Endothelial cell of umbilical vein (primary cell): ENCODE measurements at regions not wholly inside any gene's neighbourhood (a gene's known extent, or its start where the extent isn't known, plus 50 kb on each side); places are given as distances from the start of the nearest gene placed in this dataset.

Experiments used
- BruUV-seq: library from RNA; stranded (reverse); fragments of 400-500 nt; replicated peaks from 2 replicates; lab custom pipeline; 2021; lab: Mats Ljungman, UMichigan
- CTCF ChIA-PET: fragments of 300-600, 350-600 bp; sonication (Branson Sonifier 250); formaldehyde crosslinking; loops from one replicate; lab custom pipeline; 2021; ENCODE audit warnings: antibody characterized with exemption, inconsistent platforms; lab: Charles Lee
- POLR2A ChIA-PET: fragments of 300-600, 350-600 bp; sonication (Branson Sonifier 250); formaldehyde crosslinking; loops from one replicate; lab custom pipeline; 2021; ENCODE audit warnings: antibody characterized with exemption, inconsistent platforms; lab: Charles Lee
- DNase-seq: peaks from one replicate; pipeline ENCODE4 v3.0.0-alpha.2; 2011; ENCODE audit warnings: low read depth, low spot score
- FAIRE-seq: peaks from 2 replicates; lab custom pipeline; 2011; peaks lifted over from hg19 to GRCh38; lab: Jason Lieb, UNC
- H2AFZ ChIP-seq: 2 replicates; pipeline ENCODE4 v1.6.0; 2012; ENCODE audit warnings: low read depth, low read length, control low read depth, inconsistent platforms
- H3K27ac ChIP-seq: 2 replicates; pipeline ENCODE4 v1.5.1; 2011; ENCODE audit warnings: low read depth, mild to moderate bottlenecking, control low read depth, low read length, moderate library complexity; ENCODE audit not compliant: insufficient read depth
- H3K27me3 ChIP-seq, 2 experiments: 2 replicates each; pipeline versions ENCODE4 v1.6.0 to v1.6.1; 2011; ENCODE audit warnings: low read length in 2 of 2, mixed read lengths in 1 of 2; ENCODE audit not compliant: control insufficient read depth in 2 of 2, insufficient read depth in 2 of 2
- H3K36me3 ChIP-seq, 2 experiments: 2 replicates in 1 of 2; 3 replicates in 1 of 2; pipeline ENCODE4 v1.5.1; 2011; ENCODE audit warnings: low read length in 2 of 2, mild to moderate bottlenecking in 1 of 2, moderate library complexity in 1 of 2; ENCODE audit not compliant: control insufficient read depth in 2 of 2, insufficient read depth in 2 of 2; ENCODE audit errors: extremely low read depth in 1 of 2
- H3K4me1 ChIP-seq: 3 replicates; pipeline ENCODE4 v1.5.1; 2011; ENCODE audit warnings: mild to moderate bottlenecking, low read length; ENCODE audit not compliant: control insufficient read depth, insufficient read depth; ENCODE audit errors: extremely low read depth
- H3K4me2 ChIP-seq: 2 replicates; pipeline ENCODE4 v1.6.1; 2011; ENCODE audit warnings: low read length, control low read depth, mixed read lengths; ENCODE audit not compliant: insufficient read depth
- H3K4me3 ChIP-seq, 3 experiments: fragments of 200-600 bp in 1 of 3; sonication (generic), shearing (Covaris generic) in 1 of 3; replicated peaks in 1 of 3; 2 replicates each; pipeline ENCODE4 v1.5.1; 2011 to 2016; ENCODE audit warnings: control low read depth in 3 of 3, low read length in 3 of 3, mild to moderate bottlenecking in 2 of 3, inconsistent platforms in 1 of 3, low read depth in 1 of 3, moderate library complexity in 1 of 3; ENCODE audit not compliant: insufficient read depth in 1 of 3
- H3K79me2 ChIP-seq: 2 replicates; pipeline ENCODE4 v1.6.0; 2012; ENCODE audit warnings: low read length, inconsistent platforms; ENCODE audit not compliant: control insufficient read depth, insufficient read depth
- H3K9ac ChIP-seq: replicated peaks from 2 replicates; pipeline ENCODE3; 2011; ENCODE audit warnings: low read length, control low read depth; ENCODE audit not compliant: insufficient read depth; ENCODE audit errors: extremely low read depth
- H3K9me1 ChIP-seq: replicated peaks from 3 replicates; pipeline ENCODE4 v1.6.0; 2011; ENCODE audit warnings: mild to moderate bottlenecking, low read length; ENCODE audit not compliant: control insufficient read depth, insufficient read depth; ENCODE audit errors: extremely low read depth
- H3K9me3 ChIP-seq: replicated peaks from 2 replicates; pipeline ENCODE4 v1.5.1; 2012; ENCODE audit warnings: low read length, inconsistent platforms; ENCODE audit not compliant: control insufficient read depth, insufficient read depth
- H4K20me1 ChIP-seq: replicated peaks from 2 replicates; pipeline ENCODE3; 2011; ENCODE audit warnings: mild to moderate bottlenecking, low read length; ENCODE audit not compliant: control insufficient read depth, insufficient read depth; ENCODE audit errors: extremely low read depth
- CTCF ChIP-seq, 2 donors: IDR thresholded peaks; 1 replicate in 1 of 2; 2 replicates in 1 of 2; pipeline ENCODE4 v1.5.1; 2011; ENCODE audit warnings: low read length in 2 of 2, mild to moderate bottlenecking in 2 of 2, moderate library complexity in 2 of 2, control low read depth in 1 of 2, inconsistent platforms in 1 of 2, low read depth in 1 of 2; ENCODE audit not compliant: insufficient read depth in 1 of 2; ENCODE audit errors: extremely low read depth in 1 of 2
- EZH2 ChIP-seq: IDR thresholded peaks from 2 replicates; pipeline ENCODE4 v1.6.1; 2012; ENCODE audit warnings: borderline replicate concordance, low read depth, mild to moderate bottlenecking, moderate library complexity, low read length, inconsistent platforms; ENCODE audit not compliant: severe bottlenecking
- FOS ChIP-seq: IDR thresholded peaks from 2 replicates; pipeline ENCODE4 v1.6.1; 2011; ENCODE audit warnings: mild to moderate bottlenecking, low read length, moderate library complexity, borderline replicate concordance; ENCODE audit not compliant: insufficient read depth
- GATA2 ChIP-seq: IDR thresholded peaks from 2 replicates; pipeline ENCODE4 v1.7.0; 2011; ENCODE audit warnings: low read depth, mild to moderate bottlenecking, moderate library complexity, mixed read lengths, low read length; ENCODE audit not compliant: insufficient read length, insufficient read depth
- JUN ChIP-seq: IDR thresholded peaks from 2 replicates; pipeline ENCODE4 v1.6.1; 2011; ENCODE audit warnings: borderline replicate concordance, low read depth; ENCODE audit not compliant: insufficient read length, insufficient read depth
- MAX ChIP-seq: IDR thresholded peaks from 2 replicates; pipeline ENCODE4 v1.6.1; 2011; ENCODE audit not compliant: insufficient read depth, insufficient read length
- MYC ChIP-seq: IDR thresholded peaks from one replicate; pipeline ENCODE4 v1.6.1; 2011; ENCODE audit warnings: mild to moderate bottlenecking, low read depth, low read length
- POLR2A ChIP-seq: IDR thresholded peaks from 2 replicates; pipeline ENCODE4 v1.6.1; 2012; ENCODE audit warnings: low read depth, mild to moderate bottlenecking, control low read depth, low read length
- POLR2AphosphoS5 ChIP-seq: IDR thresholded peaks from 2 replicates; pipeline ENCODE4 v1.6.1; 2012; ENCODE audit warnings: low read depth, mild to moderate bottlenecking, control low read depth, low read length, moderate library complexity; ENCODE audit not compliant: insufficient read depth
- dilution Hi-C: fragments of 300-500 bp; cut with MboI; formaldehyde crosslinking; loops from one replicate; pipeline ENCODE4 v1.15.0; 2019; ENCODE audit warnings: low sequenced_read_pairs; ENCODE audit not compliant: extremely low pct_ligation_motif_present
- intact Hi-C: fragments of 100-400 bp; cut with micrococcal nuclease; formaldehyde crosslinking; loops from one replicate; pipeline ENCODE4 v1.10.0; 2022

- Histone ChIP-seq H3K9me1 (no peaks in the 10 kb centered on the region), H3K9ac (no peak overlapping the region), H3K9me3 (no peaks in the 10 kb centered on the region), H3K27me3 (no peaks in the 10 kb centered on the region), H3K79me2 (peaks cover 58% of the 10 kb centered on the region), H3K27ac (no peak overlapping the region), H3K4me3 (no peak overlapping the region), H4K20me1 (no peaks in the 10 kb centered on the region), H3K36me3 (peaks cover 13 to 47% of the 10 kb centered on the region in 2 experiments), H2AFZ (no peak overlapping the region), H3K4me1 (no peaks in the 10 kb centered on the region), H3K4me2 (no peak overlapping the region)
- FAIRE-seq = no peak
- no TSS peak for BruUV-seq
- intact Hi-C loops (no loop called here), dilution Hi-C loops (no loop called here)
- CTCF ChIA-PET = no interaction called here
- POLR2A ChIA-PET = no interaction called here
- TF ChIP-seq EZH2 = no peak
- no peak for TF ChIP-seq POLR2A
- DNase-seq = no peak
Measured at GRCh38 chr22:46099740-46100139, 50.6 kb upstream of the PPARA start.

GRCh38 chr22:46100401-46101105, 49.8 kb upstream of the PPARA start:
- no peaks in the 10 kb centered on the region for H3K4me1 ChIP-seq
- FAIRE-seq = no peak
- intact Hi-C loops = no loop called here

More at GRCh38 chr22:46100401-46101105, 49.8 kb upstream of the PPARA start:
- TF ChIP-seq EZH2 (no peak), POLR2A (no peak), MAX (no peak), MYC (no peak), GATA2 (no peak), FOS (no peak), POLR2AphosphoS5 (no peak), CTCF (IDR thresholded peaks at IDR 0.05; ENCODE audit: extremely low read depth in 1 of 2, insufficient read depth in 1 of 2, low read depth in 1 of 2, low read length in 2 of 2) (no peak), JUN (no peak)
- Histone ChIP-seq H3K27ac (no peak overlapping the region), H3K79me2 (peaks cover 54% of the 10 kb centered on the region), H3K9me1 (no peaks in the 10 kb centered on the region), H3K4me3 (no peak overlapping the region), H2AFZ (no peak overlapping the region), H3K4me2 (no peak overlapping the region), H3K27me3 (no peaks in the 10 kb centered on the region), H3K36me3 (peaks cover 15 to 51% of the 10 kb centered on the region in 2 experiments), H4K20me1 (no peaks in the 10 kb centered on the region), H3K9ac (no peak overlapping the region), H3K9me3 (no peaks in the 10 kb centered on the region)
- DNase-seq = no peak
- CTCF ChIA-PET = interaction anchor here (1.8 kb wide), 1 partner anchor 94 kb away, joined by 4 read pairs; no protein-coding TSS in a partner anchor
- no TSS peak for BruUV-seq
- POLR2A ChIA-PET = no interaction called here
- dilution Hi-C loops = no loop called here
